H1 (cell line): ENCODE measurements at regions not wholly inside any gene's neighbourhood (a gene's known extent, or its start where the extent isn't known, plus 50 kb on each side); places are given as distances from the start of the nearest gene placed in this dataset.

Experiments
- CTCF ChIA-PET: fragments of 300-600 bp; sonication (Branson Sonifier 250); formaldehyde crosslinking; loops from one replicate; lab custom pipeline; 2021; ENCODE audit not compliant: partially characterized antibody; lab: Charles Lee
- POLR2A ChIA-PET: fragments of 300-600 bp; sonication (Branson Sonifier 250); formaldehyde crosslinking; loops from one replicate; lab custom pipeline; 2021; ENCODE audit warnings: inconsistent platforms; ENCODE audit not compliant: partially characterized antibody; lab: Charles Lee
- DNase-seq, 2 experiments: peaks; one replicate each; pipeline versions ENCODE4 v3.0.0 to v3.0.0-alpha.2; 2010 to 2022; ENCODE audit warnings: low spot score in 2 of 2, low read depth in 1 of 2, mixed read lengths in 1 of 2
- FAIRE-seq: peaks from 2 replicates; lab custom pipeline; 2011; peaks lifted over from hg19 to GRCh38; lab: Jason Lieb, UNC
- H2AFZ ChIP-seq: 2 replicates; pipeline ENCODE4 v1.8.1; 2012; ENCODE audit warnings: low read length, inconsistent platforms
- H2AK5ac ChIP-seq: 2 replicates; pipeline ENCODE4 v1.6.1; 2013; ENCODE audit warnings: low read depth, low read length
- H2BK120ac ChIP-seq: replicated peaks from 2 replicates; pipeline ENCODE3; 2013; ENCODE audit warnings: low read depth, low read length, inconsistent platforms
- H2BK12ac ChIP-seq: 2 replicates; pipeline ENCODE4 v1.6.1; 2013; ENCODE audit warnings: low read depth, low read length
- H2BK15ac ChIP-seq: 2 replicates; pipeline ENCODE4 v1.6.1; 2013; ENCODE audit warnings: low read length
- H2BK20ac ChIP-seq: 2 replicates; pipeline ENCODE4 v1.6.1; 2013; ENCODE audit warnings: low read length
- H2BK5ac ChIP-seq: 2 replicates; pipeline ENCODE4 v1.6.1; 2013; ENCODE audit warnings: low read depth, low read length
- H3K14ac ChIP-seq: 2 replicates; pipeline ENCODE4 v1.6.1; 2013; ENCODE audit warnings: inconsistent platforms; ENCODE audit not compliant: insufficient read length
- H3K18ac ChIP-seq: 2 replicates; pipeline ENCODE4 v1.6.1; 2013; ENCODE audit warnings: low read length; ENCODE audit errors: extremely low read depth
- H3K23ac ChIP-seq: 2 replicates; pipeline ENCODE4 v1.6.1; 2013; ENCODE audit warnings: inconsistent platforms; ENCODE audit not compliant: insufficient read length
- H3K23me2 ChIP-seq: 2 replicates; pipeline ENCODE4 v1.6.1; 2013; ENCODE audit warnings: low read depth, low read length
- H3K27ac ChIP-seq: 2 replicates; pipeline ENCODE4 v1.6.1; 2011; ENCODE audit warnings: low read depth, low read length, inconsistent platforms
- H3K27me3 ChIP-seq, 4 experiments: replicated peaks in 1 of 4; 1 replicate in 1 of 4; 2 replicates in 3 of 4; pipeline versions ENCODE4 v1.6.1 to v1.8.1; 2011 to 2013; ENCODE audit warnings: low read length in 3 of 4, mild to moderate bottlenecking in 3 of 4, inconsistent platforms in 2 of 4, mixed read lengths in 2 of 4, moderate library complexity in 1 of 4; ENCODE audit not compliant: control insufficient read depth in 3 of 4, insufficient read depth in 3 of 4; ENCODE audit errors: extremely low read depth in 1 of 4
- H3K36me3 ChIP-seq, 4 experiments: 2 replicates each; pipeline versions ENCODE4 v1.6.1 to v1.8.1; 2011 to 2013; ENCODE audit warnings: mild to moderate bottlenecking in 4 of 4, low read length in 3 of 4, moderate library complexity in 2 of 4, control low read depth in 1 of 4, inconsistent platforms in 1 of 4; ENCODE audit not compliant: insufficient read depth in 4 of 4, control insufficient read depth in 2 of 4
- H3K4ac ChIP-seq: replicated peaks from 2 replicates; pipeline ENCODE3; 2013; ENCODE audit warnings: low read length, low read depth, mixed read lengths, inconsistent platforms; ENCODE audit not compliant: insufficient read length
- H3K4me1 ChIP-seq, 4 experiments: replicated peaks in 1 of 4; 1 replicate in 1 of 4; 2 replicates in 3 of 4; pipeline versions ENCODE4 v1.6.1 to v1.8.1; 2011 to 2013; ENCODE audit warnings: low read length in 3 of 4, inconsistent platforms in 2 of 4, mixed read lengths in 1 of 4; ENCODE audit not compliant: insufficient read depth in 4 of 4, control insufficient read depth in 3 of 4
- H3K4me2 ChIP-seq, 2 experiments: 2 replicates each; pipeline versions ENCODE4 v1.6.1 to v1.8.1; 2011 to 2013; ENCODE audit warnings: low read depth in 2 of 2, low read length in 2 of 2, control low read depth in 1 of 2, inconsistent platforms in 1 of 2, mild to moderate bottlenecking in 1 of 2; ENCODE audit not compliant: insufficient read depth in 1 of 2
- H3K4me3 ChIP-seq, 4 experiments: fragments of 200-600, 300-600 bp in 1 of 4; sonication (generic), shearing (Covaris generic), sonication (Bioruptor Twin) in 1 of 4; 2 replicates each; pipeline versions ENCODE4 v1.5.1 to v1.8.1; 2011 to 2016; ENCODE audit warnings: low read length in 4 of 4, low read depth in 3 of 4, control low read depth in 2 of 4, inconsistent platforms in 2 of 4, mild to moderate bottlenecking in 2 of 4, mixed read lengths in 1 of 4, moderate library complexity in 1 of 4; ENCODE audit not compliant: insufficient read depth in 2 of 4; ENCODE audit errors: extremely low read depth in 1 of 4
- H3K56ac ChIP-seq: replicated peaks from 2 replicates; pipeline ENCODE3; 2013; ENCODE audit warnings: low read depth, mild to moderate bottlenecking, mixed read lengths, low read length, inconsistent platforms; ENCODE audit not compliant: insufficient read length
- H3K79me1 ChIP-seq: 2 replicates; pipeline ENCODE4 v1.6.1; 2013; ENCODE audit warnings: low read depth, low read length, control low read depth
- H3K79me2 ChIP-seq, 2 experiments: 2 replicates each; pipeline versions ENCODE4 v1.6.1 to v1.8.1; 2012 to 2013; ENCODE audit warnings: low read length in 2 of 2, mild to moderate bottlenecking in 2 of 2, inconsistent platforms in 1 of 2; ENCODE audit not compliant: insufficient read depth in 2 of 2, control insufficient read depth in 1 of 2
- H3K9ac ChIP-seq, 4 experiments: replicated peaks in 1 of 4; 1 replicate in 1 of 4; 2 replicates in 3 of 4; pipeline versions ENCODE4 v1.6.1 to v1.8.1; 2011 to 2013; ENCODE audit warnings: low read depth in 3 of 4, low read length in 3 of 4, control low read depth in 2 of 4, mild to moderate bottlenecking in 2 of 4, moderate library complexity in 2 of 4, inconsistent platforms in 1 of 4; ENCODE audit errors: extremely low read depth in 1 of 4
- H3K9me3 ChIP-seq, 2 experiments: 2 replicates each; pipeline versions ENCODE4 v1.6.1 to v1.8.1; 2012 to 2013; ENCODE audit warnings: mild to moderate bottlenecking in 2 of 2, moderate library complexity in 2 of 2, control low read depth in 1 of 2, inconsistent platforms in 1 of 2, low read depth in 1 of 2, low read length in 1 of 2, mixed read lengths in 1 of 2; ENCODE audit not compliant: insufficient read depth in 2 of 2
- H4K20me1 ChIP-seq, 2 experiments: replicated peaks in 1 of 2; 2 replicates each; pipeline versions ENCODE3 to v1.8.1; 2011 to 2013; ENCODE audit warnings: inconsistent platforms in 2 of 2, low read length in 2 of 2, mild to moderate bottlenecking in 1 of 2; ENCODE audit not compliant: insufficient read depth in 2 of 2, control insufficient read depth in 1 of 2
- H4K5ac ChIP-seq: 2 replicates; pipeline ENCODE4 v1.6.1; 2013; ENCODE audit warnings: low read length, low read depth, mixed read lengths, inconsistent platforms; ENCODE audit not compliant: insufficient read length
- H4K8ac ChIP-seq: 2 replicates; pipeline ENCODE4 v1.8.0; 2013; ENCODE audit warnings: mild to moderate bottlenecking, moderate library complexity, low read length, inconsistent platforms; ENCODE audit not compliant: insufficient read depth; ENCODE audit errors: extremely low read depth
- H4K91ac ChIP-seq: replicated peaks from 2 replicates; pipeline ENCODE3; 2013; ENCODE audit warnings: low read length, mixed read lengths, inconsistent platforms; ENCODE audit not compliant: insufficient read length
- EZH2 ChIP-seq: fragments of 200-600 bp; sonication (generic); IDR thresholded peaks from 2 replicates; pipeline ENCODE4 v1.7.1; 2012; ENCODE audit warnings: low read depth, mild to moderate bottlenecking, moderate library complexity, low read length, inconsistent platforms; ENCODE audit not compliant: severe bottlenecking
- HDAC2 ChIP-seq, 2 experiments: fragments of 300-600 bp in 1 of 2; sonication (generic) in 1 of 2; IDR thresholded peaks; 2 replicates each; pipeline ENCODE4 v1.6.1; 2011 to 2012; ENCODE audit warnings: low read depth in 2 of 2, low read length in 2 of 2, mild to moderate bottlenecking in 2 of 2, moderate library complexity in 2 of 2, borderline replicate concordance in 1 of 2, inconsistent platforms in 1 of 2
- RNF2 ChIP-seq: fragments of 200-900, 300-1000 bp; sonication (generic); IDR thresholded peaks from 2 replicates; pipeline ENCODE4 v1.7.1; 2016; ENCODE audit warnings: borderline replicate concordance, low read depth, mild to moderate bottlenecking, antibody characterized with exemption, low read length; ENCODE audit not compliant: poor library complexity, severe bottlenecking; ENCODE audit errors: missing control alignments
- WGBS, 2 experiments: shearing (Covaris generic) in 1 of 2; methylation state at CpG; one replicate each; pipeline versions ENCODE4 v1.1.6 to v1.1.7; 2013 to 2015; ENCODE audit warnings: low lambda C conversion rate in 2 of 2, mixed read lengths in 2 of 2, inconsistent platforms in 1 of 2, low coverage in 1 of 2, missing lambda C conversion rate in 1 of 2; ENCODE audit not compliant: insufficient replicate concordance in 2 of 2, insufficient coverage in 1 of 2, insufficient read length in 1 of 2; ENCODE audit errors: extremely low coverage in 1 of 2, missing lambda C conversion rate in 1 of 2; 5-methylcytosine and 5-hydroxymethylcytosine counted together

- Histone ChIP-seq H3K36me3 (no peaks in the 10 kb centered on the region; a peak in 1 of 8 replicates), H2BK120ac (no peak overlapping the region)
- FAIRE-seq: no peak
- no peak for TF ChIP-seq RNF2
- TF ChIP-seq EZH2: no peak
- TF ChIP-seq HDAC2 (IDR thresholded peaks at IDR 0.05; ENCODE audit: borderline replicate concordance in 1 of 2, low read depth in 2 of 2, low read length in 2 of 2): no peak
- TF ChIP-seq, all 59 proteins: peak for 0
- Histone ChIP-seq H3K4me2 (no peak overlapping the region), H3K4me1 (no peaks in the 10 kb centered on the region), H3K4ac (no peak overlapping the region), H3K23me2 (no peaks in the 10 kb centered on the region), H3K79me1 (0 out of 2 replicates have a peak, but pooled peaks cover 2% of the 10 kb centered on the region), H4K20me1 (no peaks in the 10 kb centered on the region), H3K23ac (no peak overlapping the region), H3K18ac (no peak overlapping the region), H3K27me3 (no peaks in the 10 kb centered on the region), H2BK5ac (no peak overlapping the region), H2AFZ (no peak overlapping the region), H4K91ac (no peak overlapping the region), H3K4me3 (no peak overlapping the region), H3K79me2 (no peaks in the 10 kb centered on the region), H2AK5ac (no peak overlapping the region), H3K9ac (no peak overlapping the region), H3K9me3 (no peaks in the 10 kb centered on the region), H2BK20ac (no peak overlapping the region), H3K56ac (no peak overlapping the region), H2BK15ac (no peak overlapping the region), H2BK12ac (no peak overlapping the region), H3K14ac (no peak overlapping the region), H3K27ac (no peak overlapping the region), H4K8ac (no peak overlapping the region), H4K5ac (no peak overlapping the region)
- no peak for DNase-seq
- POLR2A ChIA-PET: no interaction called here
- WGBS, 2 experiments: 96% methylated on average over 3 of the region's 3 CpGs; no CpG with 5 or more reads in 1 of the 2 experiments
- CTCF ChIA-PET: interaction anchor here (1.2 to 1.8 kb wide), 2 partner anchors 9 to 175 kb away, joined by 3 to 4 read pairs; no protein-coding TSS in a partner anchor
Observed at GRCh38 chr2:186068139-186068801, 329.7 kb downstream of the FSIP2 start.
